ENCODE measurements at regions not wholly inside any gene's neighbourhood (a gene's known extent, or its start where the extent isn't known, plus 50 kb on each side); places are given as distances from the start of the nearest gene placed in this dataset.
"Not testable (repeated sequence)": the region's sequence is repeated elsewhere in the genome, so short reads cannot be mapped to it uniquely, and the experiment has no call there.

DNA sequence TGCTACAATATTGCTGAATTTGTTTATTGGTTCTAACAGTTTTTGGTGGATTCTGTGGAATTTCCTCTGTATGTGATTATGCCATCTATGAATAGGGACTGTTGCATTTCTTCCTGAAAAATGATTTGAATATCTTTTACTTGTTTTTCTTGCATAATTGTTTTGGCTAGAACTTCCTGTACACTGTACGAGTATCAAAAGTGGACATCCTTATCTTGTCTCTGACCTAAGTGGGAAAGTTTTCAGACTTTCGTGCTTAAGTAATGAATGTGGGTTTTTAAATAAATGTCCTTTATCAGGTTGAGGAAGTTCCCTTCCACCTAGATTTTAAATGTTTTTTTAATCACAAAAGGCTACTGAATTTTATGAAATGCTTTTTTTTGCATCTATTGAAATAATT, 203.8 kb upstream of the ATP10A start:
- TF ChIP-seq, protein P1, sequence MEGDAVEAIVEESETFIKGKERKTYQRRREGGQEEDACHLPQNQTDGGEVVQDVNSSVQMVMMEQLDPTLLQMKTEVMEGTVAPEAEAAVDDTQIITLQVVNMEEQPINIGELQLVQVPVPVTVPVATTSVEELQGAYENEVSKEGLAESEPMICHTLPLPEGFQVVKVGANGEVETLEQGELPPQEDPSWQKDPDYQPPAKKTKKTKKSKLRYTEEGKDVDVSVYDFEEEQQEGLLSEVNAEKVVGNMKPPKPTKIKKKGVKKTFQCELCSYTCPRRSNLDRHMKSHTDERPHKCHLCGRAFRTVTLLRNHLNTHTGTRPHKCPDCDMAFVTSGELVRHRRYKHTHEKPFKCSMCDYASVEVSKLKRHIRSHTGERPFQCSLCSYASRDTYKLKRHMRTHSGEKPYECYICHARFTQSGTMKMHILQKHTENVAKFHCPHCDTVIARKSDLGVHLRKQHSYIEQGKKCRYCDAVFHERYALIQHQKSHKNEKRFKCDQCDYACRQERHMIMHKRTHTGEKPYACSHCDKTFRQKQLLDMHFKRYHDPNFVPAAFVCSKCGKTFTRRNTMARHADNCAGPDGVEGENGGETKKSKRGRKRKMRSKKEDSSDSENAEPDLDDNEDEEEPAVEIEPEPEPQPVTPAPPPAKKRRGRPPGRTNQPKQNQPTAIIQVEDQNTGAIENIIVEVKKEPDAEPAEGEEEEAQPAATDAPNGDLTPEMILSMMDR (IDR thresholded peaks at IDR 0.05; ENCODE audit: insufficient read depth, missing control alignments) = no peak
- FAIRE-seq = no peak
- DNase-seq (ENCODE audit: insufficient read length, low spot score) = no peak

DNA sequence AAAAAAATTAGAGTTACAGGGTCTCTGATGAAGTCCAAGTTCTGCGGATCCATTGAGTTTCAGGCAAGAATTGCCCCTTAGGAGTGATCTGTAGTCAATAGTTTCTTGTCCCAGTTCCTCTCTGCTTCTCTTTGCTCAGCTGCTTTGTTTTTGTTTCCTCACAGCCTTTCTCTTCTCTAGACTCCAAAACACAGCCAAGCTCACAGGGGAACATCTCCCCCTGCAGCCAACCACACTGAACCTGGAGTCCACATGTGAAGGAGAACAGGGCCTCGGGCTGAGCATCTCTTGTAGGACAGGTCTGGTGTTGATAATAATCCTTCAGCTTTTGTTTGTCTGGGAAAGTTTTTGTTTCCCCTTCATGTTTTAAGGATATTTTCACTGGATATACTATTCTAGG, 202.6 kb upstream of the ATP10A start:
- FAIRE-seq = no peak
- TF ChIP-seq, protein P1 (IDR thresholded peaks at IDR 0.05; ENCODE audit: insufficient read depth, missing control alignments) = no peak
- no peak for DNase-seq (ENCODE audit: insufficient read length, low spot score)

DNA sequence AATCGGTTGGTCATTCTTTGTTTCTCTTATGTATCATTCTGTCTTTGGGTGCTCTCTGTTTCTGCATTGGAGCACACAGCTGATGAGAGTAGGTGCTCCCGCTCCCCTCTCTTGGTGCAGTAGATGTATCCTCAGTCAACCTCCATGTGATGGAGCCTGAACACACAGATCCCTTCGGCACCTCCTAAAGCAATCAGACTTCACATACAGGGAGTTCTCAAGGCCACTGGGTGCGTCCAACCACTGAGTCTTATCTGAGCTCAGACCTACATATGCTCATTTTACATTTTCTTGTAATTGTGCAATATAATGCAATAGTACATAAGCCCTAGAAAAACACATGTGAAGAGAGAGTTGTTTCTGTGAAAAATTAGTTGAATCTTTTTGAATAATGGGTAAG, 198.1 kb upstream of the ATP10A start:
- FAIRE-seq = no peak
- DNase-seq (ENCODE audit: insufficient read length, low spot score) = no peak
- TF ChIP-seq, protein P1 (IDR thresholded peaks at IDR 0.05; ENCODE audit: insufficient read depth, missing control alignments) = no peak

DNA sequence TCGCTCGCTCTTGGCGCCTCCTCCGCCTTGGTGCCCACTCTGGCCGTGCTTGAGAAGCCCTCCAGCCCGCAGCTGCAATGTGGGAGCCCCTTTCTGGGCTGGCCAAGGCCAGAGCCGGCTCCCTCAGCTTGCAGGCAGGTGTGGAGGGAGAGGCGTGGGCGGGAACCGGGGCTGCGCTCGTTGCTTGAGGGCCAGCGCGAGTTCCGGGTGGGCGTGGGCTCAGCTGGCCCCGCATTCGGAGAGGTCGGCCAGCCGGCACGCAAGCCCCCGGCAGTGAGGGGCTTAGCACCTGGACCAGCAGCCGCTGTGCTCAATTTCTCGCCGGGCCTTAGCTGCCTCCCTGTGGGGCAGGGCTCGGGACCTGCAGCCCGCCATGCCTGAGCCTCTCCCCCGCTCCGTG, 193.6 kb upstream of the ATP10A start:
- not testable (repeated sequence) for FAIRE-seq; DNase-seq (ENCODE audit: insufficient read length, low spot score)

DNA sequence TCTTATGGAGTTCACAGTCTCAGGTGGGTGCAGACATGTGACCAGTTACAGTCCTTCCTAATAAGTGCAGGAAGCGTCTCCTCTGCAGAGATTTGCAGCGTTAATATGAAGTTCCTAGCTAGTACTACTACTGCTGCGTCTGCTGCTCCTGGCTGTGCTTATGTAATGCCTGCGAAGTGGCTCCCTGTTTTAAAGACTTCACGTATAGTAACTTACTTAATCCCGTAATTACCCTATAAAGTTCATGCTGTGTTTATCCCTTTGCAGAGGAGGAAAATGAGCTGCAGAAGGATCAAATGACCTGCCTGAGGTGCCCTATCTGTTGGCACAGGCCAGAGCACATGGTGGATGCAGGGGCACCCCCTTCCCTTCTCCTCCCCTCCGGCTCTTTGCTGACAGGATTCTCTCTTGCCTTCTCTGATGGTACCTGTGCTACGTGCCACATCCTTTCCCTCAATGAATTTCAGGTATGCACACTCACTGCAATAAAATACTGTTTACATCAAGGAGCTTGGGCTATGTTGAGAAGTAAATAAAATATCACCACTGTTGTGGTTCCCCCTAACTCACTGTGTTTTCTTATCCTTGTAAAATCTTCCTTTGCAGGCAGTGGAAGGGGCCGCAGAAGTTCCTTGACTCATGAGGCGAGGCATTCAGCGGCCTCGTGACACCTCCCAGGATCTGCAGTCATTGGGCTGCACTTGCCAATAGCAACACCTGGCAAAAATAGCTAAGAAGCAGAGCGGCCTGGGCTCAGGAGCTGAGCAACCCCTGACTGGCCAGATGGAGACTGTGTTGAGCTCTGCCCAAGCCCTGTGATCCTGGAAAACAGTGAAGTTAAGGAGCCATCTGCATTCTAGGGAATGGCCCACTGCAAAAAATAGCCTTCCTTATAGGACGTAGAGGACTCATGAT, 188.9 kb upstream of the ATP10A start:
- TF ChIP-seq, protein P1 (IDR thresholded peaks at IDR 0.05; ENCODE audit: insufficient read depth, missing control alignments) = no peak
- DNase-seq (ENCODE audit: insufficient read length, low spot score) = no peak
- no peak for FAIRE-seq

DNA sequence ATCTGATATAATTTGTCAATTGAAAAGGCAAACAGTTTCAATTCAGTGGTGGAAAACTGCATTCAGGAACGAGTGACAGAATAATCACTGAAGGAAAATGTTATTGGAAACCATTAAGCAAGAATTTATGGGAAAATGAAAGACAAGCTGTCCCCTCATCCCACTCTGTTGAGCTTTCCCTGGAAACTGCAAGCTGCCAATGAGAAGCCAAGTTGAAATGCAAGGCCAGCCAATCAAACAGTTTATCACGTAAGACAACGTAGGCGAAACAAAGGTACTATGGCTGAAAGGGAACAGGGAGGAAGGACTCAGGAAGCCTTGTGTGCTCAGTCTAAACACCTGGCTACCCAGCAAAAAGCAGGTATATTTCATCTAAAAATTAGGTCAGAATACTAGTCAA, 187.9 kb upstream of the ATP10A start:
- no peak for DNase-seq (ENCODE audit: insufficient read length, low spot score)
- TF ChIP-seq, protein P1 (IDR thresholded peaks at IDR 0.05; ENCODE audit: insufficient read depth, missing control alignments) = no peak
- no peak for FAIRE-seq

DNA sequence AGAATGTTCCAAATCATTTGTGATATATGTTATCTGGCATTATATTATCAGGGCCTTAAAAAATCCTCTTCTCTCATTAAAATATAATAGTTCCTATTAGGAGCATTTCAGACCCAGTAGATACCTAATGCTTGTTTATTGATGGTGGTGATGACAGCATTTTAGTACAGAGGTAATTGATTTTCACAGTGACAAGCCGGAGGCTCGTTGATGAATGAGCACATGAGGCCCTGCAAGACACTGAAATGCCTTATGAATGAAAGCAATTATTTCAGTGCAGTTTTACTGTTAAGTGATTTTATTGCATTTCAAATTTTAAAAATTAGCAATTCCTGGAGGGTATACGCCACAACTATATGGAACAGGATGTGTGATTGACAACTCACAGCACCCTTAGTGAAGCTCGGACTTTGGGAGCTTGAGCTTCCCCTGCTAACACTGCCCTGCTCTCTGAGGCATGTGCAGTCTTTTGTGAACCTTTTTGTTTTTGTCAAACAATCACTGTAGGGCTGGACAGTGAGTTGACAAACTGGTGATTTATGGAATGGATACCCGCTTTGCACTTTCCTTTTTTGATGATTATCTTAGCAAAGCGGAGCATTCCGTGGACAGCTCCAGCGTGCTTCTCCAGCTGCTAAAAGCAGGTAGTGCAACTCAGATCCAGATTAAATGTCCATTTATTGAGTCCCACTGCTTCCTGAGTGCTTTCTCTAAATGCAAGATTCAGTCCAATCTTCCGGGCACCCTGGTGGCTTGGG, 187.0 kb upstream of the ATP10A start:
- DNase-seq (ENCODE audit: insufficient read length, low spot score) (no peak), FAIRE-seq (no peak)
- TF ChIP-seq, protein P1 (IDR thresholded peaks at IDR 0.05; ENCODE audit: insufficient read depth, missing control alignments) = no peak
